H1 (cell line): ENCODE measurements at regions not wholly inside any gene's neighbourhood (a gene's known extent, or its start where the extent isn't known, plus 50 kb on each side); places are given as distances from the start of the nearest gene placed in this dataset.

Experiments
- BRCA1 ChIP-seq: IDR thresholded peaks from 2 replicates; pipeline ENCODE4 v1.6.1; 2012; ENCODE audit warnings: low read depth, low read length, improper control_type of control experiment
- NRF1 ChIP-seq: IDR thresholded peaks from 2 replicates; pipeline ENCODE4 v1.6.1; 2011; ENCODE audit warnings: mild to moderate bottlenecking, low read depth, low read length, improper control_type of control experiment
- TF ChIP-seq, protein P1 (sequence below): fragments of 300-600 bp; sonication (generic); IDR thresholded peaks from 2 replicates; pipeline ENCODE4 v1.7.1; 2012; ENCODE audit warnings: low read length, moderate library complexity, mild to moderate bottlenecking, inconsistent platforms; ENCODE audit not compliant: insufficient replicate concordance

GRCh38 chr1:67892476-67893125, 59.3 kb upstream of the GNG12 start (continued):
- TF ChIP-seq, protein P1, sequence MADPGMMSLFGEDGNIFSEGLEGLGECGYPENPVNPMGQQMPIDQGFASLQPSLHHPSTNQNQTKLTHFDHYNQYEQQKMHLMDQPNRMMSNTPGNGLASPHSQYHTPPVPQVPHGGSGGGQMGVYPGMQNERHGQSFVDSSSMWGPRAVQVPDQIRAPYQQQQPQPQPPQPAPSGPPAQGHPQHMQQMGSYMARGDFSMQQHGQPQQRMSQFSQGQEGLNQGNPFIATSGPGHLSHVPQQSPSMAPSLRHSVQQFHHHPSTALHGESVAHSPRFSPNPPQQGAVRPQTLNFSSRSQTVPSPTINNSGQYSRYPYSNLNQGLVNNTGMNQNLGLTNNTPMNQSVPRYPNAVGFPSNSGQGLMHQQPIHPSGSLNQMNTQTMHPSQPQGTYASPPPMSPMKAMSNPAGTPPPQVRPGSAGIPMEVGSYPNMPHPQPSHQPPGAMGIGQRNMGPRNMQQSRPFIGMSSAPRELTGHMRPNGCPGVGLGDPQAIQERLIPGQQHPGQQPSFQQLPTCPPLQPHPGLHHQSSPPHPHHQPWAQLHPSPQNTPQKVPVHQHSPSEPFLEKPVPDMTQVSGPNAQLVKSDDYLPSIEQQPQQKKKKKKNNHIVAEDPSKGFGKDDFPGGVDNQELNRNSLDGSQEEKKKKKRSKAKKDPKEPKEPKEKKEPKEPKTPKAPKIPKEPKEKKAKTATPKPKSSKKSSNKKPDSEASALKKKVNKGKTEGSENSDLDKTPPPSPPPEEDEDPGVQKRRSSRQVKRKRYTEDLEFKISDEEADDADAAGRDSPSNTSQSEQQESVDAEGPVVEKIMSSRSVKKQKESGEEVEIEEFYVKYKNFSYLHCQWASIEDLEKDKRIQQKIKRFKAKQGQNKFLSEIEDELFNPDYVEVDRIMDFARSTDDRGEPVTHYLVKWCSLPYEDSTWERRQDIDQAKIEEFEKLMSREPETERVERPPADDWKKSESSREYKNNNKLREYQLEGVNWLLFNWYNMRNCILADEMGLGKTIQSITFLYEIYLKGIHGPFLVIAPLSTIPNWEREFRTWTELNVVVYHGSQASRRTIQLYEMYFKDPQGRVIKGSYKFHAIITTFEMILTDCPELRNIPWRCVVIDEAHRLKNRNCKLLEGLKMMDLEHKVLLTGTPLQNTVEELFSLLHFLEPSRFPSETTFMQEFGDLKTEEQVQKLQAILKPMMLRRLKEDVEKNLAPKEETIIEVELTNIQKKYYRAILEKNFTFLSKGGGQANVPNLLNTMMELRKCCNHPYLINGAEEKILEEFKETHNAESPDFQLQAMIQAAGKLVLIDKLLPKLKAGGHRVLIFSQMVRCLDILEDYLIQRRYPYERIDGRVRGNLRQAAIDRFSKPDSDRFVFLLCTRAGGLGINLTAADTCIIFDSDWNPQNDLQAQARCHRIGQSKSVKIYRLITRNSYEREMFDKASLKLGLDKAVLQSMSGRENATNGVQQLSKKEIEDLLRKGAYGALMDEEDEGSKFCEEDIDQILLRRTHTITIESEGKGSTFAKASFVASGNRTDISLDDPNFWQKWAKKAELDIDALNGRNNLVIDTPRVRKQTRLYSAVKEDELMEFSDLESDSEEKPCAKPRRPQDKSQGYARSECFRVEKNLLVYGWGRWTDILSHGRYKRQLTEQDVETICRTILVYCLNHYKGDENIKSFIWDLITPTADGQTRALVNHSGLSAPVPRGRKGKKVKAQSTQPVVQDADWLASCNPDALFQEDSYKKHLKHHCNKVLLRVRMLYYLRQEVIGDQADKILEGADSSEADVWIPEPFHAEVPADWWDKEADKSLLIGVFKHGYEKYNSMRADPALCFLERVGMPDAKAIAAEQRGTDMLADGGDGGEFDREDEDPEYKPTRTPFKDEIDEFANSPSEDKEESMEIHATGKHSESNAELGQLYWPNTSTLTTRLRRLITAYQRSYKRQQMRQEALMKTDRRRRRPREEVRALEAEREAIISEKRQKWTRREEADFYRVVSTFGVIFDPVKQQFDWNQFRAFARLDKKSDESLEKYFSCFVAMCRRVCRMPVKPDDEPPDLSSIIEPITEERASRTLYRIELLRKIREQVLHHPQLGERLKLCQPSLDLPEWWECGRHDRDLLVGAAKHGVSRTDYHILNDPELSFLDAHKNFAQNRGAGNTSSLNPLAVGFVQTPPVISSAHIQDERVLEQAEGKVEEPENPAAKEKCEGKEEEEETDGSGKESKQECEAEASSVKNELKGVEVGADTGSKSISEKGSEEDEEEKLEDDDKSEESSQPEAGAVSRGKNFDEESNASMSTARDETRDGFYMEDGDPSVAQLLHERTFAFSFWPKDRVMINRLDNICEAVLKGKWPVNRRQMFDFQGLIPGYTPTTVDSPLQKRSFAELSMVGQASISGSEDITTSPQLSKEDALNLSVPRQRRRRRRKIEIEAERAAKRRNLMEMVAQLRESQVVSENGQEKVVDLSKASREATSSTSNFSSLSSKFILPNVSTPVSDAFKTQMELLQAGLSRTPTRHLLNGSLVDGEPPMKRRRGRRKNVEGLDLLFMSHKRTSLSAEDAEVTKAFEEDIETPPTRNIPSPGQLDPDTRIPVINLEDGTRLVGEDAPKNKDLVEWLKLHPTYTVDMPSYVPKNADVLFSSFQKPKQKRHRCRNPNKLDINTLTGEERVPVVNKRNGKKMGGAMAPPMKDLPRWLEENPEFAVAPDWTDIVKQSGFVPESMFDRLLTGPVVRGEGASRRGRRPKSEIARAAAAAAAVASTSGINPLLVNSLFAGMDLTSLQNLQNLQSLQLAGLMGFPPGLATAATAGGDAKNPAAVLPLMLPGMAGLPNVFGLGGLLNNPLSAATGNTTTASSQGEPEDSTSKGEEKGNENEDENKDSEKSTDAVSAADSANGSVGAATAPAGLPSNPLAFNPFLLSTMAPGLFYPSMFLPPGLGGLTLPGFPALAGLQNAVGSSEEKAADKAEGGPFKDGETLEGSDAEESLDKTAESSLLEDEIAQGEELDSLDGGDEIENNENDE, result no peak
- no peak for TF ChIP-seq BRCA1
- TF ChIP-seq NRF1, result no peak
